HepG2 (cell line): ENCODE measurements at regions not wholly inside any gene's neighbourhood (a gene's known extent, or its start where the extent isn't known, plus 50 kb on each side); places are given as distances from the start of the nearest gene placed in this dataset.

Source experiments
- ATAC-seq: fragments of 200-7000 bp; cut with Tn5 transposase; 3 replicates; pipeline ENCODE4 v1.9.1; 2020; ENCODE audit warnings: mild to moderate bottlenecking, moderate library complexity
- BruUV-seq: library from RNA; stranded (reverse); fragments of 400-500 nt; replicated peaks from 2 replicates; lab custom pipeline; 2021; lab: Mats Ljungman, UMichigan
- CTCF ChIA-PET: fragments of 300-600 bp; formaldehyde crosslinking; extraction: SDS; loops from one replicate; lab custom pipeline; 2021; ENCODE audit warnings: low total read pairs, inconsistent platforms, low intra/inter-chr PET ratio; lab: Yijun Ruan, JAX
- POLR2A ChIA-PET: fragments of 350-600 bp; sonication (Branson Sonifier 250); formaldehyde crosslinking; loops from one replicate; lab custom pipeline; 2020; ENCODE audit warnings: antibody characterized with exemption, inconsistent platforms; lab: Yijun Ruan, JAX
- DNase-seq: peaks from one replicate; pipeline ENCODE4 v3.0.0-alpha.2; 2015; ENCODE audit warnings: low spot score
- FAIRE-seq: peaks from 3 replicates; lab custom pipeline; 2011; peaks lifted over from hg19 to GRCh38; lab: Jason Lieb, UNC
- H2AFZ ChIP-seq: one replicate; pipeline ENCODE4 v1.6.1; 2011; ENCODE audit warnings: low read length, inconsistent platforms
- H3K27ac ChIP-seq: fragments of 300-600 bp; 3 replicates; pipeline ENCODE4 v1.8.0; 2011; ENCODE audit warnings: mixed run types, mild to moderate bottlenecking, mixed read lengths, low read length, inconsistent platforms; ENCODE audit not compliant: insufficient read depth; ENCODE audit errors: extremely low read length
- H3K27me3 ChIP-seq, 2 experiments: fragments of 200-600 bp in 1 of 2; 2 replicates in 1 of 2; 3 replicates in 1 of 2; pipeline versions ENCODE4 v1.6.0 to v1.8.0; 2011; ENCODE audit warnings: low read length in 2 of 2, mild to moderate bottlenecking in 2 of 2, moderate library complexity in 2 of 2, inconsistent platforms in 1 of 2; ENCODE audit not compliant: insufficient read depth in 2 of 2, control insufficient read depth in 1 of 2
- H3K36me3 ChIP-seq, 2 experiments: fragments of 200-600 bp in 1 of 2; replicated peaks in 1 of 2; 2 replicates in 1 of 2; 3 replicates in 1 of 2; pipeline versions ENCODE4 v1.5.1 to v1.8.0; 2011; ENCODE audit warnings: low read length in 2 of 2, inconsistent platforms in 1 of 2; ENCODE audit not compliant: insufficient read depth in 2 of 2, control insufficient read depth in 1 of 2
- H3K4me1 ChIP-seq: 2 replicates; pipeline ENCODE4 v1.5.1; 2012; ENCODE audit warnings: low read length, inconsistent platforms; ENCODE audit not compliant: insufficient read depth
- H3K4me2 ChIP-seq: 2 replicates; pipeline ENCODE4 v1.6.0; 2011; ENCODE audit warnings: low read depth, low read length, inconsistent platforms
- H3K4me3 ChIP-seq, 3 experiments: fragments of 200-600 bp in 1 of 3; sonication (generic), shearing (Covaris generic) in 1 of 3; replicated peaks in 1 of 3; 2 replicates each; pipeline ENCODE4 v1.5.1; 2011 to 2016; ENCODE audit warnings: low read length in 3 of 3, inconsistent platforms in 2 of 3, low read depth in 2 of 3, mild to moderate bottlenecking in 2 of 3, control low read depth in 1 of 3, mixed read lengths in 1 of 3; ENCODE audit not compliant: insufficient read depth in 1 of 3
- H3K79me2 ChIP-seq: one replicate; pipeline ENCODE4 v1.6.1; 2011; ENCODE audit warnings: low read length, inconsistent platforms; ENCODE audit not compliant: insufficient read depth
- H3K9ac ChIP-seq: 2 replicates; pipeline ENCODE4 v1.6.0; 2011; ENCODE audit warnings: mild to moderate bottlenecking, low read depth, low read length, inconsistent platforms; ENCODE audit not compliant: insufficient read depth
- H3K9me3 ChIP-seq: 2 replicates; pipeline ENCODE4 v1.5.1; 2012; ENCODE audit warnings: mild to moderate bottlenecking, low read length
- H4K20me1 ChIP-seq: 2 replicates; pipeline ENCODE4 v1.6.0; 2011; ENCODE audit warnings: inconsistent platforms, mild to moderate bottlenecking, low read length, moderate library complexity; ENCODE audit not compliant: insufficient read depth
- AHR ChIP-seq: IDR thresholded peaks from 2 replicates; pipeline ENCODE4 v1.6.1; 2018; ENCODE audit warnings: missing genetic modification reagents, missing compliant biosample characterization
- SAP130 ChIP-seq: IDR thresholded peaks from 2 replicates; pipeline ENCODE4 v1.6.1; 2016; ENCODE audit warnings: low read depth
- ZNF33B ChIP-seq: sonication (generic); formaldehyde crosslinking; IDR thresholded peaks from 2 replicates; pipeline ENCODE4 v1.5.1; 2020; ENCODE audit warnings: mild to moderate bottlenecking, missing genetic modification reagents
- WGBS: methylation state at CpG from one replicate; pipeline ENCODE4 v1.1.6; 2017; ENCODE audit warnings: low lambda C conversion rate; 5-methylcytosine and 5-hydroxymethylcytosine counted together
- in situ Hi-C: cut with HindIII; loops from 2 replicates; pipeline ENCODE4 v1.10.0; 2017; ENCODE audit warnings: low pct_unique_long_range_greater_than_20kb; ENCODE audit not compliant: extremely low pct_ligation_motif_present
- intact Hi-C: fragments of 100-400 bp; cut with micrococcal nuclease; formaldehyde crosslinking; loops from one replicate; pipeline ENCODE4 v1.10.0; 2022; ENCODE audit not compliant: unreplicated experiment
- TF ChIP-seq, protein P1 (sequence below): sonication (generic); formaldehyde crosslinking; conservative IDR thresholded peaks from 2 replicates; pipeline ENCODE4 v1.4.0; 2020; ENCODE audit warnings: mild to moderate bottlenecking, missing genetic modification reagents, moderate library complexity

DNA sequence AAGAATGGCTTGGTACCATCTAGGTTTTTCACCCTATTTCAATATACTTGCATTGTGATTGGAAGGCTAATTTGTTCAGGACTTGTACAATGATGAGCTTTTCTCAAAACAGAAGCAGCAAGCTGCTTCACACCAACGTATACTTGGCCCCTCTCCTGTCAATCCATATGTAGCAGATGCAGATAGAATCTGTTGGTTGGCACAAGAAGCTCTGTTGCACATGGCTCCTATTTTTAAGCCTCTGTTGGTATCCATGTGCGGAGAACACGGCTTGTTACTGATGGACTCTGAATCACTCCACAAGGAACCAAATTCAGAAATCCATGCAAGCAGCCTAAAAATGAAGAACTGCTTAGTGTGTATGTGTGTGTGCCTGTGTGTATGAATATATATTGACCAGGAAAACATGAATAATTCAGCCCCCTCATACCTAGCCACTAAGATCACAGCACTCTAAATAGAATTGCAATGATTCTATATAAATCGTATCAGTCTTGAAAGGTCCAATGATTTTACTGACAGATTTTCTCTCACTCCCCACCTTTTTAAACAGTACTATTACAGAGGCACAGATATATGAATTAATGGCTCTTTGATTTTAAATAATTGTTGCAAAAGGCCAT is 258.4 kb upstream of the DPYD start (continued):
- TF ChIP-seq, protein P1, sequence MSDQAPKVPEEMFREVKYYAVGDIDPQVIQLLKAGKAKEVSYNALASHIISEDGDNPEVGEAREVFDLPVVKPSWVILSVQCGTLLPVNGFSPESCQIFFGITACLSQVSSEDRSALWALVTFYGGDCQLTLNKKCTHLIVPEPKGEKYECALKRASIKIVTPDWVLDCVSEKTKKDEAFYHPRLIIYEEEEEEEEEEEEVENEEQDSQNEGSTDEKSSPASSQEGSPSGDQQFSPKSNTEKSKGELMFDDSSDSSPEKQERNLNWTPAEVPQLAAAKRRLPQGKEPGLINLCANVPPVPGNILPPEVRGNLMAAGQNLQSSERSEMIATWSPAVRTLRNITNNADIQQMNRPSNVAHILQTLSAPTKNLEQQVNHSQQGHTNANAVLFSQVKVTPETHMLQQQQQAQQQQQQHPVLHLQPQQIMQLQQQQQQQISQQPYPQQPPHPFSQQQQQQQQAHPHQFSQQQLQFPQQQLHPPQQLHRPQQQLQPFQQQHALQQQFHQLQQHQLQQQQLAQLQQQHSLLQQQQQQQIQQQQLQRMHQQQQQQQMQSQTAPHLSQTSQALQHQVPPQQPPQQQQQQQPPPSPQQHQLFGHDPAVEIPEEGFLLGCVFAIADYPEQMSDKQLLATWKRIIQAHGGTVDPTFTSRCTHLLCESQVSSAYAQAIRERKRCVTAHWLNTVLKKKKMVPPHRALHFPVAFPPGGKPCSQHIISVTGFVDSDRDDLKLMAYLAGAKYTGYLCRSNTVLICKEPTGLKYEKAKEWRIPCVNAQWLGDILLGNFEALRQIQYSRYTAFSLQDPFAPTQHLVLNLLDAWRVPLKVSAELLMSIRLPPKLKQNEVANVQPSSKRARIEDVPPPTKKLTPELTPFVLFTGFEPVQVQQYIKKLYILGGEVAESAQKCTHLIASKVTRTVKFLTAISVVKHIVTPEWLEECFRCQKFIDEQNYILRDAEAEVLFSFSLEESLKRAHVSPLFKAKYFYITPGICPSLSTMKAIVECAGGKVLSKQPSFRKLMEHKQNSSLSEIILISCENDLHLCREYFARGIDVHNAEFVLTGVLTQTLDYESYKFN (CRISPR knock-in tag) = no peak
- TF ChIP-seq ZNF33B = no peak
- TF ChIP-seq, all 625 proteins: peak for 0

DNA sequence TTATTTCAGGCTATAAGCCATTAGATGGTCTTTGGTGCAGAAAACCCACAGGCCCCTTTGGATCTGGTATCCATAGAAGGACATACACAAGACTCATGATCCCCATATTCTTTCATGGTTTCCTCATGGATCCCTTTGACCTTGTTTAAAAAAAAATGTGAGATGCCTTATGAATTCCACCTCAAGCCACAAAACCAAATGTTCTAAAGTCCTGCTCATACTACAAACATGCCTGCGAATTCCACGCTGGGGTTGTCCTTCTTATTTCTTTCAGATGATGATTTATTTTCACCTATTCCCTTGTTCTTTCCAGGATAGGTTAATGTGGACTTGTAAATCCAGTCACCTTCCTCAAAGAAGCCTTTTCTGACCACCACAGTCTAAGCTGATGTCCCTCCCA is 256.9 kb upstream of the DPYD start:
- FAIRE-seq = no peak

More for the DNA sequence above, 256.9 kb upstream of the DPYD start:
- H4K20me1 ChIP-seq = no peaks in the 10 kb centered on the region
- no peak overlapping the region for H3K27ac ChIP-seq
- H3K27me3 ChIP-seq = no peaks in the 10 kb centered on the region
- no TSS peak for BruUV-seq
- H3K79me2 ChIP-seq = no peaks in the 10 kb centered on the region
- DNase-seq (no peak), ATAC-seq (no peak)
- H3K4me1 ChIP-seq = no peaks in the 10 kb centered on the region
- intact Hi-C loops = no loop called here
- WGBS = 3% methylated on average over 2 of the region's 2 CpGs
- H3K9me3 ChIP-seq = no peaks in the 10 kb centered on the region
- no peak overlapping the region for H3K4me3 ChIP-seq
- in situ Hi-C loops = no loop called here
- H3K4me2 ChIP-seq = no peak overlapping the region
- ChIA-PET POLR2A (no interaction called here), CTCF (no interaction called here)
- no peak overlapping the region for H3K9ac ChIP-seq
- H2AFZ ChIP-seq = no peak overlapping the region
- no peak for TF ChIP-seq SAP130 (CRISPR knock-in tag)
- TF ChIP-seq AHR (CRISPR knock-in tag) = no peak
- H3K36me3 ChIP-seq = no peaks in the 10 kb centered on the region
